ENCODE measurements at regions not wholly inside any gene's neighbourhood (a gene's known extent, or its start where the extent isn't known, plus 50 kb on each side); places are given as distances from the start of the nearest gene placed in this dataset.

- Histone ChIP-seq H3K27ac (ENCODE audit: low read length) (no peak overlapping the region), H2AFZ (ENCODE audit: low read length) (no peak overlapping the region), H3K27me3 (ENCODE audit: low read length) (no peaks in the 10 kb centered on the region), H4K20me1 (ENCODE audit: low read length) (peaks cover 22% of the 10 kb centered on the region), H3K4me3 (ENCODE audit: low read length) (no peak overlapping the region), H3K9me3 (ENCODE audit: low read length) (no peaks in the 10 kb centered on the region), H3K79me2 (ENCODE audit: low read length) (peaks cover 96% of the 10 kb centered on the region), H3K4me2 (ENCODE audit: low read length) (no peak overlapping the region), H3K9ac (ENCODE audit: low read length) (no peak overlapping the region), H3K9me2 (replicated peaks; ENCODE audit: low read length) (no peaks in the 10 kb centered on the region), H3K4me1 (ENCODE audit: insufficient read depth, low read length) (no peaks in the 10 kb centered on the region), H3K36me3 (ENCODE audit: low read depth, low read length) (no peaks in the 10 kb centered on the region), H3F3A (ENCODE audit: low read length, unreplicated experiment) (no peaks in the 10 kb centered on the region)
- BruUV-seq (replicated peaks), result no TSS peak
- ATAC-seq, result no peak
- ChIA-PET CTCF (no interaction called here), POLR2A (ENCODE audit: unreplicated experiment) (interaction anchor here (0.6 kb wide), 1 partner anchor 142 kb away, joined by 5 read pairs; no protein-coding TSS in a partner anchor)
- intact Hi-C loops (cut with micrococcal nuclease), result no loop called here
- no peak for DNase-seq
- TF ChIP-seq EZH2 (IDR thresholded peaks at IDR 0.05; ENCODE audit: low read length, unreplicated experiment) (no peak), EZH2phosphoT487 (IDR thresholded peaks at IDR 0.05; ENCODE audit: borderline replicate concordance, low read length) (no peak), CTCF (conservative IDR thresholded peaks at IDR 0.05; ENCODE audit: low read depth, low read length) (no peak)
Observed at GRCh38 chr17:72491102-72491501, 370.3 kb downstream of the SOX9 start.

GRCh38 chr17:72492494-72492893 is 371.7 kb downstream of the SOX9 start:
- Histone ChIP-seq H3K27me3 (ENCODE audit: low read length) (no peaks in the 10 kb centered on the region), H3K4me1 (ENCODE audit: insufficient read depth, low read length) (no peaks in the 10 kb centered on the region), H3F3A (ENCODE audit: low read length, unreplicated experiment) (no peaks in the 10 kb centered on the region), H2AFZ (ENCODE audit: low read length) (no peak overlapping the region), H3K27ac (ENCODE audit: low read length) (no peak overlapping the region), H3K4me2 (ENCODE audit: low read length) (no peak overlapping the region), H3K36me3 (ENCODE audit: low read depth, low read length) (no peaks in the 10 kb centered on the region), H4K20me1 (ENCODE audit: low read length) (peaks cover 22% of the 10 kb centered on the region), H3K79me2 (ENCODE audit: low read length) (peaks cover 99% of the 10 kb centered on the region), H3K9me3 (ENCODE audit: low read length) (no peaks in the 10 kb centered on the region), H3K9me2 (replicated peaks; ENCODE audit: low read length) (no peaks in the 10 kb centered on the region), H3K9ac (ENCODE audit: low read length) (no peak overlapping the region), H3K4me3 (ENCODE audit: low read length) (no peak overlapping the region)
- ATAC-seq, result no peak
- intact Hi-C loops (cut with micrococcal nuclease), result no loop called here
- BruUV-seq (replicated peaks), result no TSS peak
- no peak for DNase-seq
- no peak for TF ChIP-seq EZH2phosphoT487 (IDR thresholded peaks at IDR 0.05; ENCODE audit: borderline replicate concordance, low read length)
- no peak for TF ChIP-seq CTCF (conservative IDR thresholded peaks at IDR 0.05; ENCODE audit: low read depth, low read length)
- TF ChIP-seq EZH2 (IDR thresholded peaks at IDR 0.05; ENCODE audit: low read length, unreplicated experiment), result no peak
- ChIA-PET POLR2A (ENCODE audit: unreplicated experiment) (no interaction called here), CTCF (no interaction called here)

- H3F3A ChIP-seq (ENCODE audit: low read length, unreplicated experiment), result no peaks in the 10 kb centered on the region
- H3K4me1 ChIP-seq (ENCODE audit: insufficient read depth, low read length), result no peaks in the 10 kb centered on the region
- no peak overlapping the region for H3K27ac ChIP-seq (ENCODE audit: low read length)
- POLR2A ChIA-PET (ENCODE audit: unreplicated experiment), result no interaction called here
- no peak overlapping the region for H3K9ac ChIP-seq (ENCODE audit: low read length)
- no peaks in the 10 kb centered on the region for H3K36me3 ChIP-seq (ENCODE audit: low read depth, low read length)
- TF ChIP-seq CTCF (conservative IDR thresholded peaks at IDR 0.05; ENCODE audit: low read depth, low read length) (no peak), EZH2 (IDR thresholded peaks at IDR 0.05; ENCODE audit: low read length, unreplicated experiment) (no peak), EZH2phosphoT487 (IDR thresholded peaks at IDR 0.05; ENCODE audit: borderline replicate concordance, low read length) (no peak)
- no peak overlapping the region for H3K4me2 ChIP-seq (ENCODE audit: low read length)
- no peak overlapping the region for H2AFZ ChIP-seq (ENCODE audit: low read length)
- CTCF ChIA-PET, result no interaction called here
- DNase-seq (no peak), ATAC-seq (no peak)
- peaks cover 22% of the 10 kb centered on the region for H4K20me1 ChIP-seq (ENCODE audit: low read length)
- H3K9me3 ChIP-seq (ENCODE audit: low read length), result no peaks in the 10 kb centered on the region
- H3K27me3 ChIP-seq (ENCODE audit: low read length), result no peaks in the 10 kb centered on the region
- BruUV-seq (replicated peaks), result no TSS peak
- no peaks in the 10 kb centered on the region for H3K9me2 ChIP-seq (replicated peaks; ENCODE audit: low read length)
- intact Hi-C loops (cut with micrococcal nuclease), result no loop called here
- no peak overlapping the region for H3K4me3 ChIP-seq (ENCODE audit: low read length)
- H3K79me2 ChIP-seq (ENCODE audit: low read length), result peaks cover 97% of the 10 kb centered on the region
Observed at GRCh38 chr17:72492941-72493340, 372.1 kb downstream of the SOX9 start.

All from PC-3 (cell line).